WTC11 (cell line): ENCODE measurements at regions not wholly inside any gene's neighbourhood (a gene's known extent, or its start where the extent isn't known, plus 50 kb on each side); places are given as distances from the start of the nearest gene placed in this dataset.

Experiments used
- ZNF121 ChIP-seq: sonication (generic); formaldehyde crosslinking; IDR thresholded peaks from 2 replicates; pipeline ENCODE4 v1.8.0; 2023; ENCODE audit warnings: missing genetic modification reagents
- TF ChIP-seq, protein P1 (sequence below): fragments of 250-450 bp; sonication (Bioruptor Pico); IDR thresholded peaks from 2 replicates; pipeline ENCODE4 v2.1.2; 2022; ENCODE audit warnings: mild to moderate bottlenecking, moderate library complexity
- TF ChIP-seq, protein P2 (sequence below): fragments of 200-600 bp; IDR thresholded peaks from 2 replicates; pipeline ENCODE4 v1.8.0; 2022; ENCODE audit warnings: antibody characterized with exemption

DNA sequence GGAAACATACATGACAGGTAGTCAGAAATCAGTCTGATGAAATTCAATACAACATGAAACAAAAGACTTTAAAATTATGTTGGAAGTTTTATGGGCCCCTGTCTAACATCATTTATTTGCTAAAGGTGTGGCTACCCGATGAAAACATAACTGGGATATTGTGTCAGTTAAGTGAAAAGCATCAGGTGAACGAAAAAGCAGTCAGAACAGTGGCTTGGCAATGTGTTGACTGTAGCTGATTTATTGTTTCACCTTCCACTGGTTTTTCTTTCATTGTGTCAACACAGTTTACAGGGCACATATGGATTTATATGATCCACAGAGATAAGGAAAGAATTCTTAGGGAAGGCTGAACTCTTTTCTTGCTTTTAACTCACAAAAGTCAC, 429.6 kb upstream of the ZNF608 start:
- TF ChIP-seq, protein P1, sequence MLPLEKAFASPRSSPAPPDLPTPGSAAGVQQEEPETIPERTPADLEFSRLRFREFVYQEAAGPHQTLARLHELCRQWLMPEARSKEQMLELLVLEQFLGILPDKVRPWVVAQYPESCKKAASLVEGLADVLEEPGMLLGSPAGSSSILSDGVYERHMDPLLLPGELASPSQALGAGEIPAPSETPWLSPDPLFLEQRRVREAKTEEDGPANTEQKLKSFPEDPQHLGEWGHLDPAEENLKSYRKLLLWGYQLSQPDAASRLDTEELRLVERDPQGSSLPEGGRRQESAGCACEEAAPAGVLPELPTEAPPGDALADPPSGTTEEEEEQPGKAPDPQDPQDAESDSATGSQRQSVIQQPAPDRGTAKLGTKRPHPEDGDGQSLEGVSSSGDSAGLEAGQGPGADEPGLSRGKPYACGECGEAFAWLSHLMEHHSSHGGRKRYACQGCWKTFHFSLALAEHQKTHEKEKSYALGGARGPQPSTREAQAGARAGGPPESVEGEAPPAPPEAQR (CRISPR knock-in tag): no peak
- TF ChIP-seq, protein P2, sequence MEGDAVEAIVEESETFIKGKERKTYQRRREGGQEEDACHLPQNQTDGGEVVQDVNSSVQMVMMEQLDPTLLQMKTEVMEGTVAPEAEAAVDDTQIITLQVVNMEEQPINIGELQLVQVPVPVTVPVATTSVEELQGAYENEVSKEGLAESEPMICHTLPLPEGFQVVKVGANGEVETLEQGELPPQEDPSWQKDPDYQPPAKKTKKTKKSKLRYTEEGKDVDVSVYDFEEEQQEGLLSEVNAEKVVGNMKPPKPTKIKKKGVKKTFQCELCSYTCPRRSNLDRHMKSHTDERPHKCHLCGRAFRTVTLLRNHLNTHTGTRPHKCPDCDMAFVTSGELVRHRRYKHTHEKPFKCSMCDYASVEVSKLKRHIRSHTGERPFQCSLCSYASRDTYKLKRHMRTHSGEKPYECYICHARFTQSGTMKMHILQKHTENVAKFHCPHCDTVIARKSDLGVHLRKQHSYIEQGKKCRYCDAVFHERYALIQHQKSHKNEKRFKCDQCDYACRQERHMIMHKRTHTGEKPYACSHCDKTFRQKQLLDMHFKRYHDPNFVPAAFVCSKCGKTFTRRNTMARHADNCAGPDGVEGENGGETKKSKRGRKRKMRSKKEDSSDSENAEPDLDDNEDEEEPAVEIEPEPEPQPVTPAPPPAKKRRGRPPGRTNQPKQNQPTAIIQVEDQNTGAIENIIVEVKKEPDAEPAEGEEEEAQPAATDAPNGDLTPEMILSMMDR: no peak
- no peak for TF ChIP-seq ZNF121 (CRISPR knock-in tag)
